ENCODE measurements at regions not wholly inside any gene's neighbourhood (a gene's known extent, or its start where the extent isn't known, plus 50 kb on each side); places are given as distances from the start of the nearest gene placed in this dataset.

GRCh38 chr4:112895811-112896608, 153.4 kb upstream of the ANK2 start:
- DNase-seq: peak; percentile 40

- DNase-seq: no peak
Measured at GRCh38 chr4:112896609-112897190, 152.8 kb upstream of the ANK2 start.

DNA sequence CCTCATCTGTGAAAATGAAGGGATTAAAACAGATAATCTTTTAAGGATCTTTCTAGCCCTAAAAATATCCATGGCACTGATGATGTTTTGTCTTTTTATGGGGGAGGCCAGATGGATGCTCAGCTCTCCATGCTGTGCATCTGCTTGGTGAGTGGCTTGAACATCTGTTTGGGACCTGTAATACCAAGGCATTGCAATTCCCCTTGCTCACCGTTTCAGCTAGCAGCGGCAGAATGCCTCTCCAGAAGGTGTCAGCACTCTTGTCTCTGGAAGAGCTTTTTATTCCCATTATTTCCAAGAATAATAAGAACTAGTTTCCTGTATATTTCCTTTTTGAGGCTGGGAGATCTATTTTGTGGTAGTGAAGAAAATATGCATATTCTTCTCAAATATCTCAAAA, 151.9 kb upstream of the ANK2 start:
- no peak for DNase-seq

DNA sequence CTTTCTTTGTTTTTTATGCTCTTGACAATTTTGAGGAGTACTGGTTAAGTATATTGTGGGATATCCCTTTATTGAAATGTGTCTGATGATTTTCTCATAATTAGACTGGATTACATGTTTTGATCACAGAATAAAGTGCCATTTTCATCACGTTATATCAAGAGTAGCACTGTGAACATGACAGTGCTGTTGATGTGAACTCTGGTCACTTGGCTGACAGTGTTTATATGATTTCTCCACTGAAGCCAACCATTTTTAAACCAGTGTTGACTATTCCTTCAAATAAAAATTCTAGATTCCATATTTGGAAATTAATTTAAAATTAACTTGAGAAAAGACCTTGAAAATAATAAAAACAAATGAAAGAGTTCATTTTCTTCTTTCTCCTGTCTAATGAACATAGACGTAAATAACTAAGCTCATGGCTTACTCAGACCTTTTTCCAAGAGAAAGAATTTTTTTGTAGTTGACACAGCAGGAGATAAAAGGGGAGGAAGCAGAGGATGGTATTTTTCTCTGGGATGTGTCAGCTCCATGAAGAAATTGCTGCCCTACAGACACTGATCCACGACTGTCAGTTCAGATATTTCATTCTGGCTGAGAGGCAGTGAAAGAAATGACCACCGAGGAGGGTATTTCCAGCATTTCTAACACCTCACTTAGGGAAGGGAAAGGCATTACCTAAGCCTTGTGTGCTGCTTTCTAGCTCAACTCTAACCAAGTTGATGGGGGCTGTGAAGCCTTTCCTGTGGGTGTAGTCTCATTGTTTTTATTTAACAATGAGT, 150.9 kb upstream of the ANK2 start:
- no peak for DNase-seq

- DNase-seq: no peak
Measured at GRCh38 chr4:112900416-112900815, 149.0 kb upstream of the ANK2 start.

DNA sequence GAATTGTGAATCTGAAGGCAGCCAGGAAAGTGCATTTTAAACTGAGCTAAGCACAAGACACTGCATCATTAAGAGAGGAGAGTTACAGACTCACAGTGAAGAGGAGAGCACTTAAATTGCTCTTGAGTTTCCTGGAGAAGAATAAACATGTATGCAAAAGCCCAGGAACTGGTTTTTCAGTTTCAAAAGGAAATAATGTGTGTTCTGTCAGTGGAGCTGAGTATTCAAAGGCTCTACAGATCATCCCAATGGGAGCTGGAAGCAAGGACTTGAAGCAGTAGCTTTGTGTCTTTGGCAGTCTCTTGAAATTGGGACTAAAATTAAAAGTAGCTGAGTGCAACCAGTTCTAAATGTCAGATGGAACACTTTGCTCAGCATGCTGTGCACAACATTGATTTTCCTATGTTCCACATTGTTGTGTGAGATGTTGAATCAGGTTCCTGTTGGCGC, 147.5 kb upstream of the ANK2 start:
- no peak for DNase-seq

DNA sequence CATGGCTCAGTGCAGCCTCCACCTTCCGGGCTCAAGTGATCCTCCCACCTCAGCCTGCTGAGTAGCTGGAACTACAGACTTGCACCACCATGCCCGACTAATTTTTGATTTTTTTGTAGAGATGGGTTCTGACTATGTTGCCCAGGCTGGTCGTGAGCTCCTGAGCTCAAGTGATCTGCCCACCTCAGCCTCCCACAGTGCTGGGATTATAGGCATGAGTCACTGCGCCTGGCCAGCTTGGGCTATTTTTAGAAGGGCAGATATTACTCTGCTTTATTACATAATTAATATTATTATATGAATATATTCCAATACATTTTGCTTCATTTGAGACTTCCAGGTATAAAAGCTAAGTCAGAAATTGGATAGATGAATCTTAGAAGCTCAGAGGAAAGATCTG, 143.7 kb upstream of the ANK2 start:
- DNase-seq: no peak

DNA sequence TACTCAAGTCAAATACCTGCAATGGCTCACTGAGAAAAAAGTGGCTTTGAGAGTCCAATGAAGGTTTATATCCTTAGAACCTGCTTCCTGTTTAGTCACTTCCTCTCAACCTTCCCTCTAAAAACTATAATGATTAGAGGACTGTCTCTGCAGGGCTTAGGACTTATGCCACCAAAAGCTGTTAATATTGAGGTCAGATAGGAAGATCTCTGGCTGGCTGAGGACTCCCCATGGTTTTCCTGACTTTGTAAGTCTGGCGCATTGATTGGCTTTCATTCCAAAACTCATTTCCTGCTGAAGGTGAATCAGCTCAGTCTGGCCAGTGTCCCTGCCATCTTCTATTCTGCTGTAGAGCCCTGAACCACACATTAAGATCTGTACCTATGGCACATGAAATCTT, 140.9 kb upstream of the ANK2 start:
- no peak for DNase-seq

DNA sequence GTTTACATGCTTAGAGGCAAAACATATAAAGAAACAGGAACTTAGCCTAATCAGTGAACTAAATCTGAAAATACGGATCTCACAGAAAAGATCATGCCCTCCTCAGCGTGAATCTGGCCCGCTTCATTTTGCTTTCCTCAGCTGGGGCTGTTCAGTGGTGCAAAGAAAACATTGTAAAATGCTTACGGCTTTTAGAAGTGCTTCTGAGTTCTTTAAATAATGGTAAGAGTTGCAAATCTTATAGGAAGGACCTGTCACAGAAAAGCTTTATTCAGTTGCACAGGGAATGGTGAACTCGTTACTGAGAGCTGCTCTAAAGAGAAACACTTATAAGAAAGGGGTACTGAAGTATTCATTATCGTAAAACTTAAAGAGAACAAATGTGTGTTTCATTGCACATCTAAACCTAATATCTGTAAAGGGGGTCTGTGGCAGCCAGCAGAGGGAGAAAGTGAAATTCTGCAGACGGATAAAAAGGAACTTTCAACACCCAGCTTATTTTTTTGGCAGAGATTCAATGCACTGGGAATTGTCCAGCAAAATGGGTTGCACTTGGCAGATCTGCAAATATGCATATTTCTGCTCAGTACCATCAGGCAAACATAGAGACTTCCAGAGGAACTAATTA, 139.2 kb upstream of the ANK2 start:
- DNase-seq: peak; percentile 62

DNA sequence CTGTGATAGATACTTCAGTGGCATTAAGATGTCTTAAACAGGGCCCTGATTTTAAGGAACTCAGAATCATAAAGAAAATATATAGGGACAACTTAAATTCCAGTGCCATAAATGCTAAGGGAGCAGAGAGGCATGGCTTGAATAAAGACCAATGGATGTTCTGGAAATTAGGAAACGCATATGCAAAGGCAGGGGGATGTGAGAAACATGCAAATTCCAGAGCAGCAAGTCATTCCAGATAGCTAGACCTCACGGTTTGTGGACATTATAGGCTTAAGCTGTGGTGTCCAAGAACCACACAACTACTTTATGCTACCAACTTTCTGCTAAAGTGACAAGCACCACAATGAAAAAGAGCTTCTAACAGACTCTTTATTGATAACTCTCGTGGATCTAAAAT, 132.6 kb upstream of the ANK2 start:
- no peak for DNase-seq

GRCh38 chr4:112923516-112923915, 125.9 kb upstream of the ANK2 start:
- no peak for DNase-seq

GRCh38 chr4:112926819-112927218, 122.6 kb upstream of the ANK2 start:
- no peak for DNase-seq

DNA sequence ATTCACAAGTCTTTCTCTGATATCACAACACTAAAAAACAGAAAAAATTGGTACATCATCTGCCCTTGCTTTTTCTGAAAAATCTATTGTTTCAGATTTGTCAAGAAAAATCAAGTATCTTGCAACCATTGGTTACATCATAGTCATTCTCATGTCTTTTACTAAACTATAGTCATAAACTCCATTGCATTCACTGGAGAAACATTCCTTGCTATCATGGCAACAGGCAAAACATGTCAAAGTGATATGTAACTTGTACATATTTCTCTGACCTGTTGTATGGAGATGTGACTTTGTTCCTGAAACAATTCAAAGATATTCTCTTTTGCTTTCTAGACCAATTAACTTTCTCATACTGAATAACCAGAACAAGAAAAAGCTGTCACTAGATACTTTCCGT, 121.9 kb upstream of the ANK2 start:
- no peak for DNase-seq

DNA sequence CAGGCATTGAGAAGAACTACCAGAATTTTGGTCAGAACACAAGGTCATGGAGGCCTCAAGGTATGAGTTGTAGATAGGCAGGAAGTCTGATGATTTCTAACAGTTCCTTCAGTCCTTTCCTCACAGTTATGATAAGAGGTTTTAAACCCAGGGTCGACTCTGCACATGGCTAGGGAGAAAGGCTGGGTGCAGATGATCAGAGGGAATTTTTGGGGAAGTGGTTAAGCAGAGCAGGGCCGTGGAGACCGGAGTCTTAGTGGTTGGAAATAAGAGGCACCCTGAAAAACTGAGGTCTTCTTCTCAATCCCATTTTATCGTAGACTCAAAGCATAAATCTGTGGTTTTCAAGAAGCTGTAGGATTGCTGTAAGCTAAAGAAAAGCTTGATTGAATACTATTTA, 118.5 kb upstream of the ANK2 start:
- no peak for DNase-seq

GRCh38 chr4:112933790-112934189, 115.7 kb upstream of the ANK2 start:
- DNase-seq: no peak

DNA sequence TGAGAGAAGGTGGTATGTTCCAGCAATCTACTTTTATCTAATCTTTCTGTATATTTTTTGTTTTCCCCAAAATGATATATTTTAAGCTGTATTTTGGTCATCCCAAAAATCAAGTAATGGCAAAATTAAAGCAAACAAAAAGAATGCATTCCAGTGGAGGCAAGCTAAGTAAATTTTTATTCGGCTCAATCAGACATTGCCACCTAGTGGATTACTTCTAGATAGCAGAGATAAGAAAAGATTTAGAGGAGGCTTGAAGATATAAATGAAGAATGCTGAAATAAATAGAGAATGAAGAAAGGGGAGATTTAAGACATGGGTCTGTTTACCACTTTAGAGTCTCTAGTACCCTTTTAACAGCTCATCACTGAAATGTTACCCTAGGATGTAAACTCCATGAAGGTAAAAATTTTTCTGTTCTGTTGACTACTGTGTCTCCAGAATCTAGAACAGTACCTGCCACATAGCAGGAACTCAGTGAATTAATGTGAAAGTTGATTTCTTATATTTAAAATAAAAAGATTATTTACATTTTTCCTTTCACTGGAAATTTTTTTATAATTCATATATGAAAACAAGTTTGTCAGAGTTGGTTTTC, 110.9 kb upstream of the ANK2 start:
- DNase-seq: no peak

DNA sequence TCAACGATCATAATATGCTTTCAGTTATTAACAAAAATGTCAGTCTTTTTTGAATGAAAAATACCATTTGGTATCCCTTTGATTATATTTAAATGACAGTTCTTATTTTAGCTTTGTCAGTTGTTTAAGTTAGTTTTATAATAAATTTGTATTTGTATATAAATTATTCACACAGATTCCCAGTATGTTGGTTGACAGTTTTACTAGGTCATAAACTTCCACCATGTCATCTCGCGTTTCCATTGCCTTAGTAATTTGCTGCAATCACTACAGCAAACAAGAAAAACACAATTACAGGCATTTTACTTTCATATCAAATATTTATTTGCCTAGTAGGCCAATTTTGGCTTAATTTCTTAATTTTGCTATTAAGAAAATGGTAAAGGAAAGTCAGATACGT, 109.6 kb upstream of the ANK2 start:
- no peak for DNase-seq

DNA sequence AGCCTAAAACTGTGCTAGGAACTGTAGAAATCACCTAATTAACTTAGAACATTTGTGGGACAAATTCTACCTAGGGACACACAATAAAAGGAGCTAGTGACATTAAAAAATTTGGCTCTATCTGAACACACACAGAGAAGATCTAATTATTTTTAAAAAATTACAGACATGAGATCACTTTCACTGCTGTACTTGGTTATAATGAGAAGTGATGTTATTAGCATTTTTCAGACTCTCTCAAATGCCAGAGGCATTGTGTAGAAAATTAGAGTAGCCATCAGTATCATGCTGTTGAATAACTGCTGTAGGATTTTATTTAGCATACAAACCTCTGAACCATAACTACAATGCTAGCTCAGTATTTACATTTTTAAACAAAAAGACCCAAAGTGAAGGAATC, 109.1 kb upstream of the ANK2 start:
- no peak for DNase-seq

DNA sequence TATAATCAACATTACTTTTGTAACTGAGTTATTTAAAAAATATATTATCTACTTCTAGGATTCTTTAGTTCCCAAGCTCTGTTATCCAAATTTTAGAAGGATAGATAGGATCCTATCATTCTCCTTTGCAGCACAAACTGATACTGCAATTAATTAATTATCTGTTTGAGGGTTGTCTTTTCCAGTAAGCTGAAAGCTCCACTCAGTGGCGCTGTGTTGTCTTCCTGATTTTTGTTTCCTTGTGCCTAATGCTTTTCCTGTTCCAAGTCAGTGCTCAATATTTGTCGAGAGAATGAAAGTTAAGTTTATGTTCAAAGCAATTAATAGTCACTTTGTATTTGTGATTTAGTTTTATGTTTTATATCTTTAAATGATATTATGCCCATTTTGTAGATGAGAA, 107.4 kb upstream of the ANK2 start:
- DNase-seq: no peak

DNA sequence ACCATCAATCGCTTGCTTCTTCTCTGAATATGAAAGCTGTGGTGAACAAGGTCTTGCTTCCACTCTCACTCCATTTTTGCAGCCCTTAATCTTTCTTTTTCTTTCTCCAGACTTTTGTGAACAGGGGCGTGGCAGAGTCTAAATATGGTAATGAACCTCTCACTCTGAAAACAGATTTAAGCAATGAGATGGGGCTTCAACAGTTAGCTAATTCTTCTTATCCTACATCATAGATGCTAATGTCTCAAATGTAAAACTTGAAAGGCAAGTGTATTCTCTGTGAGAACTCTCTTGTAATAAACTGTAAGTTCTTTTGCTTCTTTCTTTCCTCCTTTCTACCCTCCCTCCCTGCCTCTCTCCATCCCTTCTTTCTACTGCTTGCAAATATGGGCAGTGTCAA, 106.5 kb upstream of the ANK2 start:
- DNase-seq: no peak

DNA sequence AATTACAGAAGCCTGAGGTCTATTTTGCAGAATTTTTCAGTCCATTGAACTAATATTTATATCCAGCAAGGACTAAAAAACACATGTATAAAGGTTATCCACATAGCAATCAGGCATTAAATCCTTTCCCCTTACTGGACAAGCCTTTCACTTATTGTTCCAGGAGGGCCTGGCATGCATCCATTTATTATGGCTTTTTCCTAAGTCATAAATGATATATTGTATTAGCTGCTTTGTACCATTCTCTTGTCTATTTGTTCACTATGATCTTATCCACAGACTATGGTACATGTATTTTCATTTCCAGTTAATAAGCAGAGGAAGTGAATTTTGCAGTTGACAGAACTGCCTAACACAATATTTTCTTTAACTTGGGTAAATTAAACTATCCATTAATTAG, 105.4 kb upstream of the ANK2 start:
- DNase-seq: no peak

DNA sequence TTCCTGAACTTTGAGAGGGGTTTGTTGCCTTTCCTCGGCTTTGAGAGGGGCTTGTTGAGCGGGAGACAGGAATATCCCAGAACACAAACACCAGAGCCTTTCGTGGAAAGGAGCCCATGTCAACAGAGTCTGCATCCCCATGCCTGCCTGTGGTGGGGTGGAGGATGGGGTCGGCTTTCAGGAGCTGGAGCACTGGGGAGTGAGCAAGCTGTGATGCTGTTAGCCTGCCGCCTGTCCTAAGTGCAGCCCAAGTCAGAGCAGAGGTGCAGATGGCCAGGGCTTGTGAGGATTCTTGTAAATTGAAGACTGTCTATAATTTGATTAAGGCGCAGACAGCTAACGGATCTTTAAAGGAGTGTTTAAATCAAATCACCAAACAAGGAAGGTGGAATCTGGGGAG, 103.3 kb upstream of the ANK2 start:
- DNase-seq: no peak

DNA sequence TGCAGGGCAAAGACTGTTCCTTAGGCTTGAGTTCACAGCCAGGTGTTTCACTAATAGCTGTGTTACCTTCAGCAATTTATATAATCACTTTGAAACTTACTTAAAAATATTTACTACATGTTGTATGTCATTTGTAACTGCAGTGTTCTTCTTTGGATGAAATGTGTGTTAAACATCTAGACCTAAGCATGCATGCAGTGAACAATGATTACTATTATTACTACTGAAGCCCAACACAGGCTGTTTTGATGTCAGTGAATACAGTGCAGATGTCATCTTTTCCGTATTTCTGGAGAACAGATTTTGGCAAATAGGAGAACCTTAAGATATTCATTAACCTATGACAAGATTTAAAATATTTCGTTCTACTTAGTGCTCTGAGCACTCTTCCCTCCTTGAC, 101.8 kb upstream of the ANK2 start:
- no peak for DNase-seq
